Inflammatory macrophage treated with lipopolysaccharide for 4 hours (primary cell): ENCODE measurements at regions not wholly inside any gene's neighbourhood (a gene's known extent, or its start where the extent isn't known, plus 50 kb on each side); places are given as distances from the start of the nearest gene placed in this dataset.

Experiments used
- DNase-seq: peaks from one replicate; pipeline ENCODE4 v3.0.0-alpha.2; 2020

- no peak for DNase-seq
Observed at GRCh38 chr11:70005107-70005818, 72.9 kb upstream of the ANO1 start.

GRCh38 chr11:70007796-70008195, 70.3 kb upstream of the ANO1 start:
- no peak for DNase-seq

- no peak for DNase-seq
Observed at GRCh38 chr11:70010774-70011173, 67.3 kb upstream of the ANO1 start.

- no peak for DNase-seq
Observed at GRCh38 chr11:70012134-70012733, 65.9 kb upstream of the ANO1 start.

- DNase-seq, result no peak
Observed at GRCh38 chr11:70014291-70014690, 63.8 kb upstream of the ANO1 start.

GRCh38 chr11:70016666-70017367, 61.3 kb upstream of the ANO1 start:
- DNase-seq, result no peak

GRCh38 chr11:70018816-70019215, 59.3 kb upstream of the ANO1 start:
- DNase-seq, result no peak

GRCh38 chr11:70019576-70020011, 58.5 kb upstream of the ANO1 start:
- DNase-seq, result no peak

- no peak for DNase-seq
Observed at GRCh38 chr11:70020336-70021214, 57.5 kb upstream of the ANO1 start.

GRCh38 chr11:70021586-70021985, 56.5 kb upstream of the ANO1 start:
- DNase-seq, result no peak

GRCh38 chr11:70024036-70024772, 53.9 kb upstream of the ANO1 start:
- no peak for DNase-seq

- DNase-seq, result no peak
Observed at GRCh38 chr11:70024773-70025045, 53.4 kb upstream of the ANO1 start.

- no peak for DNase-seq
Observed at GRCh38 chr11:70025308-70025707, 52.8 kb upstream of the ANO1 start.

- DNase-seq, result no peak
Observed at GRCh38 chr11:70026012-70026411, 52.1 kb upstream of the ANO1 start.

GRCh38 chr11:70026726-70027125, 51.4 kb upstream of the ANO1 start:
- DNase-seq, result no peak

- DNase-seq, result no peak
Observed at GRCh38 chr11:70027451-70027850, 50.7 kb upstream of the ANO1 start.

GRCh38 chr11:70028147-70028855, 49.8 kb upstream of the ANO1 start:
- DNase-seq, result no peak
